GM18858 (cell line): ENCODE measurements at regions not wholly inside any gene's neighbourhood (a gene's known extent, or its start where the extent isn't known, plus 50 kb on each side); places are given as distances from the start of the nearest gene placed in this dataset.

Experiments used
- ATAC-seq: cut with Tn5 transposase; IDR thresholded peaks from one replicate; pipeline ENCODE4 v1.9.1; 2021; ENCODE audit not compliant: unreplicated experiment

- no peak for ATAC-seq
These were observed 448.9 kb upstream of the ADGRL2 start for GRCh38 chr1:81351864-81352263.

GRCh38 chr1:81349194-81349965 is 451.4 kb upstream of the ADGRL2 start:
- no peak for ATAC-seq

GRCh38 chr1:81345110-81345509 is 455.6 kb upstream of the ADGRL2 start:
- no peak for ATAC-seq

- ATAC-seq = no peak
These were observed 460.5 kb upstream of the ADGRL2 start for GRCh38 chr1:81340239-81340638.

- no peak for ATAC-seq
These were observed 463.5 kb upstream of the ADGRL2 start for GRCh38 chr1:81337226-81337625.

GRCh38 chr1:81335876-81336275 is 464.9 kb upstream of the ADGRL2 start:
- ATAC-seq = no peak

- ATAC-seq = no peak
These were observed 470.2 kb upstream of the ADGRL2 start for GRCh38 chr1:81330521-81330920.

GRCh38 chr1:81330111-81330510 is 470.6 kb upstream of the ADGRL2 start:
- no peak for ATAC-seq

- ATAC-seq = no peak
These were observed 471.7 kb upstream of the ADGRL2 start for GRCh38 chr1:81329041-81329440.

GRCh38 chr1:81327743-81328142 is 473.0 kb upstream of the ADGRL2 start:
- no peak for ATAC-seq

- ATAC-seq = no peak
These were observed 473.5 kb upstream of the ADGRL2 start for GRCh38 chr1:81327103-81327710.

GRCh38 chr1:81326212-81326611 is 474.5 kb upstream of the ADGRL2 start:
- no peak for ATAC-seq

- no peak for ATAC-seq
These were observed 475.3 kb upstream of the ADGRL2 start for GRCh38 chr1:81325397-81325796.

- ATAC-seq = no peak
These were observed 476.9 kb upstream of the ADGRL2 start for GRCh38 chr1:81323862-81324261.

- ATAC-seq = no peak
These were observed 483.5 kb upstream of the ADGRL2 start for GRCh38 chr1:81317191-81317590.

- ATAC-seq = no peak
These were observed 486.1 kb upstream of the ADGRL2 start for GRCh38 chr1:81314513-81315233.

GRCh38 chr1:81313289-81313688 is 487.4 kb upstream of the ADGRL2 start:
- ATAC-seq = no peak

GRCh38 chr1:81312272-81312754 is 488.4 kb upstream of the ADGRL2 start:
- ATAC-seq = no peak

- ATAC-seq = no peak
These were observed 490.5 kb upstream of the ADGRL2 start for GRCh38 chr1:81310250-81310649.

GRCh38 chr1:81308191-81308590 is 492.5 kb upstream of the ADGRL2 start:
- no peak for ATAC-seq

- ATAC-seq = no peak
These were observed 492.9 kb upstream of the ADGRL2 start for GRCh38 chr1:81307786-81308185.

GRCh38 chr1:81305997-81306452 is 494.7 kb upstream of the ADGRL2 start:
- no peak for ATAC-seq
